AG04450 (cell line): ENCODE measurements at regions not wholly inside any gene's neighbourhood (a gene's known extent, or its start where the extent isn't known, plus 50 kb on each side); places are given as distances from the start of the nearest gene placed in this dataset.

Source experiments
- CTCF ChIA-PET: fragments of 300-600, 350-600 bp; formaldehyde crosslinking; extraction: SDS; loops from one replicate; lab custom pipeline; 2022; ENCODE audit warnings: antibody characterized with exemption, inconsistent platforms; lab: Charles Lee
- POLR2A ChIA-PET: fragments of 350-600 bp; formaldehyde crosslinking; extraction: SDS; loops from one replicate; lab custom pipeline; 2021; ENCODE audit warnings: antibody characterized with exemption, inconsistent platforms; lab: Yijun Ruan, JAX
- DNase-seq: peaks from one replicate; pipeline ENCODE4 v3.0.0-alpha.2; 2011; ENCODE audit warnings: low read depth, low spot score
- H3K27ac ChIP-seq: one replicate; pipeline ENCODE4 v1.5.1; 2012; ENCODE audit warnings: low read depth, low read length, control low read depth
- H3K27me3 ChIP-seq: one replicate; pipeline ENCODE4 v1.6.0; 2012; ENCODE audit warnings: low read length; ENCODE audit not compliant: control insufficient read depth, insufficient read depth
- H3K4me3 ChIP-seq: 2 replicates; pipeline ENCODE4 v1.5.1; 2011; ENCODE audit warnings: mild to moderate bottlenecking, low read depth, low read length, control low read depth
- H3K9me3 ChIP-seq: 2 replicates; pipeline ENCODE4 v1.5.1; 2012; ENCODE audit warnings: low read length; ENCODE audit not compliant: control insufficient read depth, insufficient read depth
- CTCF ChIP-seq: IDR thresholded peaks from 2 replicates; pipeline ENCODE4 v1.5.1; 2011; ENCODE audit warnings: low read depth, low read length, control low read depth, inconsistent platforms

GRCh38 chr4:34826660-34827059 is 1417.7 kb downstream of the ARAP2 start:
- H3K4me3 ChIP-seq = no peak overlapping the region
- no peak for TF ChIP-seq CTCF
- no peak overlapping the region for H3K27ac ChIP-seq
- H3K9me3 ChIP-seq = no peaks in the 10 kb centered on the region; the same call in 1 of the 2 replicates
- no peak for DNase-seq
- ChIA-PET CTCF (no interaction called here), POLR2A (no interaction called here)
- no peaks in the 10 kb centered on the region for H3K27me3 ChIP-seq

- Histone ChIP-seq H3K27ac (no peak overlapping the region), H3K9me3 (peaks cover 3% of the 10 kb centered on the region; the same call in 1 of the 2 replicates), H3K4me3 (no peak overlapping the region), H3K27me3 (no peaks in the 10 kb centered on the region)
- POLR2A ChIA-PET = no interaction called here
- TF ChIP-seq CTCF = no peak
- CTCF ChIA-PET = no interaction called here
- DNase-seq = no peak
Measured at GRCh38 chr4:34845926-34846325, 1398.4 kb downstream of the ARAP2 start.

GRCh38 chr4:34850421-34850820 is 1393.9 kb downstream of the ARAP2 start:
- CTCF ChIA-PET = no interaction called here
- TF ChIP-seq CTCF = no peak
- Histone ChIP-seq H3K27me3 (no peaks in the 10 kb centered on the region), H3K9me3 (peaks cover 3% of the 10 kb centered on the region), H3K4me3 (no peak overlapping the region), H3K27ac (no peak overlapping the region)
- no peak for DNase-seq
- POLR2A ChIA-PET = no interaction called here

GRCh38 chr4:34850968-34851367 is 1393.3 kb downstream of the ARAP2 start:
- ChIA-PET CTCF (no interaction called here), POLR2A (no interaction called here)
- no peak for DNase-seq
- no peaks in the 10 kb centered on the region for H3K27me3 ChIP-seq
- H3K4me3 ChIP-seq = no peak overlapping the region
- peaks cover 3% of the 10 kb centered on the region for H3K9me3 ChIP-seq
- H3K27ac ChIP-seq = no peak overlapping the region
- TF ChIP-seq CTCF = no peak

- no peak overlapping the region for H3K27ac ChIP-seq
- POLR2A ChIA-PET = no interaction called here
- H3K9me3 ChIP-seq = peaks cover 3% of the 10 kb centered on the region
- no peak for DNase-seq
- CTCF ChIA-PET = no interaction called here
- no peaks in the 10 kb centered on the region for H3K27me3 ChIP-seq
- TF ChIP-seq CTCF = no peak
- no peak overlapping the region for H3K4me3 ChIP-seq
Measured at GRCh38 chr4:34851411-34851810, 1392.9 kb downstream of the ARAP2 start.
